ENCODE measurements at regions not wholly inside any gene's neighbourhood (a gene's known extent, or its start where the extent isn't known, plus 50 kb on each side); places are given as distances from the start of the nearest gene placed in this dataset.
A peak's percentile ranks its signal among the peaks of the same experiment; 100 is the strongest.

- DNase-seq, result no peak
These were observed 273.3 kb upstream of the ADAMTS16 start for GRCh38 chr5:4866817-4867216.

- no peak for DNase-seq
These were observed 271.9 kb upstream of the ADAMTS16 start for GRCh38 chr5:4868140-4868735.

- DNase-seq, result no peak
These were observed 266.5 kb upstream of the ADAMTS16 start for GRCh38 chr5:4873652-4874051.

- no peak for DNase-seq
These were observed 266.0 kb upstream of the ADAMTS16 start for GRCh38 chr5:4874097-4874496.

- DNase-seq, result no peak
These were observed 264.2 kb upstream of the ADAMTS16 start for GRCh38 chr5:4875942-4876341.

GRCh38 chr5:4876804-4877203, 263.3 kb upstream of the ADAMTS16 start:
- no peak for DNase-seq

GRCh38 chr5:4877579-4877978, 262.6 kb upstream of the ADAMTS16 start:
- DNase-seq, result no peak

GRCh38 chr5:4879075-4879474, 261.1 kb upstream of the ADAMTS16 start:
- no peak for DNase-seq

GRCh38 chr5:4879693-4880303, 260.3 kb upstream of the ADAMTS16 start:
- DNase-seq, result peak; percentile 90

- DNase-seq, result no peak
These were observed 259.8 kb upstream of the ADAMTS16 start for GRCh38 chr5:4880304-4880741.

- no peak for DNase-seq
These were observed 258.6 kb upstream of the ADAMTS16 start for GRCh38 chr5:4881366-4882002.

GRCh38 chr5:4882186-4882585, 257.9 kb upstream of the ADAMTS16 start:
- DNase-seq, result no peak

GRCh38 chr5:4883360-4883759, 256.8 kb upstream of the ADAMTS16 start:
- no peak for DNase-seq

GRCh38 chr5:4893063-4893744, 246.9 kb upstream of the ADAMTS16 start:
- DNase-seq, result no peak

- DNase-seq, result no peak
These were observed 243.8 kb upstream of the ADAMTS16 start for GRCh38 chr5:4896328-4896727.

GRCh38 chr5:4901305-4901811, 238.8 kb upstream of the ADAMTS16 start:
- no peak for DNase-seq

- DNase-seq, result no peak
These were observed 238.2 kb upstream of the ADAMTS16 start for GRCh38 chr5:4901924-4902323.

GRCh38 chr5:4905674-4906520, 234.2 kb upstream of the ADAMTS16 start:
- DNase-seq, result no peak

GRCh38 chr5:4906786-4907185, 233.3 kb upstream of the ADAMTS16 start:
- DNase-seq, result no peak

- DNase-seq, result no peak
These were observed 232.6 kb upstream of the ADAMTS16 start for GRCh38 chr5:4907571-4907970.

GRCh38 chr5:4909086-4909485, 231.0 kb upstream of the ADAMTS16 start:
- DNase-seq, result no peak

- no peak for DNase-seq
These were observed 228.3 kb upstream of the ADAMTS16 start for GRCh38 chr5:4911646-4912403.
